ENCODE measurements at regions not wholly inside any gene's neighbourhood (a gene's known extent, or its start where the extent isn't known, plus 50 kb on each side); places are given as distances from the start of the nearest gene placed in this dataset.
A peak's percentile ranks its signal among the peaks of the same experiment; 100 is the strongest.

DNA sequence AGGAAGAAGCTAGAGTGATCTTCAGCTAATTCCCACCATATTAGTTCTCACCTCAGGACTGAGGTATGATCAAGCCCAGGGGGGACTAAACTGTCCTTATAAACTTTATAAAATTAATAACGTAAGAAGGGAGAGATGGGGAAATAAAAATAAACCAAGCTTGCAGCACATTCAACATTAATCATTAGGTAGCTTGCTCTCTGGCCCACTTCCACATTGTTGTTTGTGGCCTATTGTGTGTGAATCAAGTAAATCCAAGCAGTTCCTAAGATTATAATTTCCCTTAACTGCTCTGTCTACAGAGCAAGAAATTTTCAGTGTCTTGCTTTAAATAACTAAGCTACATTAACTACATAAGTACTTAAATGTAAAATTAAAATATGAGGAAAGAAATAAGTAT lies 131.3 kb upstream of the ABCA1 start:
- no peak for DNase-seq (ENCODE audit: low read depth in 4 of 4, low spot score in 3 of 4)

DNA sequence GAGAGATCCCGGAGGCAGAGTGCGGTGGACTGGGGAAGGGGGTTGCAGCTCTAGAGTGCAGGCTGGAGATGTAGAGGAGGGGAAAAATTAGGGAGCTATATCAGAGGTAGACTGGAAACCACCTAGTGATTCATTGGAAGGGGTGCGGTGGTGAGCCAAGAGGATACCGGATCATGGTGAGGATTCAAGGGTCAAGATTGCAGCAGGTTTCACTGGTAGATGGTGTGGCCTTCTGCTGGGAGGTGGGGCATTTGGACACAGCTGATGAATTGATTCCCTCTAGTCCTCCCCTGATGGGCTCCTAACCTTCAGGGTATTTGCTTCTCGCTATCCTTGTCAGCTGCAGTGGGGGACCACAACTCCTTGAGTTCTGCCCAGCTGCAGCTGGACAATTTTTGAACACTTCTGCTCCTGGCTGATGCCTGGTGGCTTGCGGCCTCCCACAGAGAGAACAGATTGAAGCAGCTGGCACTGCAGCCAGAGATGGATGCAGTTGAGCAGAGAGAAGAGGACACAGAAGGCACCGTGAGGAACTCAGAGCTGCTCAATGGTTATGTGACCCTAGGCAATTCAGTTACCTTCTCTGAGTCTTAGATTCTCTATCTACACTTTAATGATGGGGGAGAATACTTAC lies 134.4 kb upstream of the ABCA1 start:
- DNase-seq (ENCODE audit: low read depth in 4 of 4, low spot score in 3 of 4), result no peak

- peak; percentile 52 to 64 (median 62) for DNase-seq (ENCODE audit: low read depth in 4 of 4, low spot score in 3 of 4)
Observed at GRCh38 chr9:105064248-105065097, 136.5 kb upstream of the ABCA1 start.

GRCh38 chr9:105065098-105066088 lies 137.4 kb upstream of the ABCA1 start:
- DNase-seq (ENCODE audit: low read depth in 4 of 4, low spot score in 3 of 4), result no peak

- DNase-seq (ENCODE audit: low read depth in 4 of 4, low spot score in 3 of 4), result no peak
Observed at GRCh38 chr9:105066275-105066865, 138.4 kb upstream of the ABCA1 start.

- DNase-seq (ENCODE audit: low read depth in 4 of 4, low spot score in 3 of 4), result no peak
Observed at GRCh38 chr9:105067895-105068580, 140.1 kb upstream of the ABCA1 start.

GRCh38 chr9:105069285-105069684 lies 141.3 kb upstream of the ABCA1 start:
- no peak for DNase-seq (ENCODE audit: low read depth in 4 of 4, low spot score in 3 of 4)

- DNase-seq (ENCODE audit: low read depth in 4 of 4, low spot score in 3 of 4), result no peak
Observed at GRCh38 chr9:105069696-105070095, 141.7 kb upstream of the ABCA1 start.

- DNase-seq (ENCODE audit: low read depth in 4 of 4, low spot score in 3 of 4), result no peak
Observed at GRCh38 chr9:105070176-105070575, 142.2 kb upstream of the ABCA1 start.

GRCh38 chr9:105072476-105072875 lies 144.5 kb upstream of the ABCA1 start:
- DNase-seq (ENCODE audit: low read depth in 4 of 4, low spot score in 3 of 4), result no peak

- no peak for DNase-seq (ENCODE audit: low read depth in 4 of 4, low spot score in 3 of 4)
Observed at GRCh38 chr9:105073147-105073546, 145.2 kb upstream of the ABCA1 start.

GRCh38 chr9:105074491-105074890 lies 146.5 kb upstream of the ABCA1 start:
- no peak for DNase-seq (ENCODE audit: low read depth in 4 of 4, low spot score in 3 of 4)

GRCh38 chr9:105076729-105077128 lies 148.8 kb upstream of the ABCA1 start:
- no peak for DNase-seq (ENCODE audit: low read depth in 4 of 4, low spot score in 3 of 4)

- no peak for DNase-seq (ENCODE audit: low read depth in 4 of 4, low spot score in 3 of 4)
Observed at GRCh38 chr9:105079457-105079856, 151.5 kb upstream of the ABCA1 start.

DNA sequence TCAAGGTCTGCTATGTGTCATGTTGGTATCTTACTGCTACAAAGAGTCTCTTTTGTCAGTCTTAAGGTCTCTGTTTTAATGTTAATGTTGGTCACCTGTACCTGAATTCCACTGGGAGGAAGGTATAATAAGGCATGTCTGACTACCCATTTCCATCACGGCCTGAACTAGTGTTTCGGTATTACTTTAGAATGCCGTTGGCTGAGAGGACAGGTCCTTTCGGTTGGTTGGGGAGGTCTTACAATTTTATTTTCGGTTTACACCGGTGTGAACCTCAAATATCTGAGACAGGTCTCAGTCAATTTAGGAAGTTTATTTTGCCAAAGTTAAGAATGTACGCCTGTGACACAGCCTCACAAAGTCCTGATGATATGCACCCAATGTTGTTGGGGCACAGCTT lies 154.9 kb upstream of the ABCA1 start:
- no peak for DNase-seq (ENCODE audit: low read depth in 4 of 4, low spot score in 3 of 4)

GRCh38 chr9:105083256-105083655 lies 155.3 kb upstream of the ABCA1 start:
- no peak for DNase-seq (ENCODE audit: low read depth in 4 of 4, low spot score in 3 of 4)

DNA sequence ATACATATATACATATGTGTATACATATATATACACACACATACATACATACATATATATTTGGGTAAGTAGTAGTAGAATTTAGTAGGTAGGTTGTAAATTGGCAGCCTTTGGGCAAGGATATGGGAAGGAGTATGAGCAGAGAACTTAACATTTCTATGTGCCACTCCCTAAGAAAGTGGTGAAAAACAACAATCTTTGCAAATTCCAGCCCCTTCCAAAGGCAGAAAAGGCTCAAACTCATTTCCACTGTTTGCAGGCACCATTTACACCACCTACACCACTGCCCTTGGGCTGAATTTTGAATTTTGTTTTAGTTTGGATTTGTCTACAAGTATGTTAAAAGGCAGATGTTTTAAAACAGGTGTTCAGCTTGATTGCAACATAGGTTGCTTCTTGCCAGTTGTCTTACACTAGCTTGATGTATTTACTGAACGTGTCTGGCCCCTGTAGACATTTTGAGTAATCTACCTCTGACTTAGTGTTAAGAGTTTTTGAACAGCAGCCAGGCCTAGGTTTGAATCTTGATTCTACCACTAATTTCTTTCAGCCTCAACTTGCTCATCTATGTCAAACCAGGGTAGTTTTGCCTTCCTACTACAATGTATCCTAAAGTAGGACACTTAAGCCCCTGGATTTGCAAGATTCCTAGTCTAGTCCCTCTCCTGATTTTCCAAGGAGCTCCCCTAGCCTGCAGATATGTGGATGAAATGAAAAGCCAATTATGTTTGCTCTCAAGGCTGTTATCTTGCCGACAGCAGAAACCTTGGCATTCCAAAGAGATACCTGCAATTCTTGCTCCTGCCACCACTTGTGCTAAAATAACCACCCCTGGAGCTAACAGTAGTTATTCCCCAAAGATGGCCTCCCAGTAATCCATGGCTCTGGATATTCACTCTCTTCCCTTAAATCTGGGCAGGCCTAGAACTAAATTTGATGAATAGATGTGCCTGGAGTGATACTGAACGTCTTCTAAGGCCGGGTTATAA lies 156.2 kb upstream of the SLC44A1 start:
- DNase-seq (ENCODE audit: low read depth in 4 of 4, low spot score in 3 of 4), result no peak

- DNase-seq (ENCODE audit: low read depth in 4 of 4, low spot score in 3 of 4), result no peak
Observed at GRCh38 chr9:105089874-105090273, 154.6 kb upstream of the SLC44A1 start.
